HepG2 (cell line): ENCODE measurements at regions not wholly inside any gene's neighbourhood (a gene's known extent, or its start where the extent isn't known, plus 50 kb on each side); places are given as distances from the start of the nearest gene placed in this dataset.
A peak's percentile ranks its signal among the peaks of the same experiment; 100 is the strongest.

Experiments used
- AGO2 ChIP-seq: fragments of 200-400 bp; formaldehyde crosslinking; optimal IDR thresholded peaks from 2 replicates; pipeline ENCODE3; 2017; ENCODE audit warnings: mild to moderate bottlenecking, low read depth, low read length, moderate library complexity
- ATF3 ChIP-seq: sonication (generic); formaldehyde crosslinking; IDR thresholded peaks from 2 replicates; pipeline ENCODE4 v1.4.0; 2020; ENCODE audit warnings: missing genetic modification reagents
- ATF7-NPFF ChIP-seq: sonication (generic); formaldehyde crosslinking; IDR thresholded peaks from 2 replicates; pipeline ENCODE4 v1.8.1; 2023; ENCODE audit warnings: mild to moderate bottlenecking, low read depth, missing genetic modification reagents, moderate library complexity
- CEBPB ChIP-seq: IDR thresholded peaks from 2 replicates; pipeline ENCODE4 v1.6.1; 2011; ENCODE audit warnings: low read depth, low read length, improper control_type of control experiment, borderline replicate concordance
- EP300 ChIP-seq, 3 experiments: sonication (generic) in 1 of 3; formaldehyde crosslinking in 1 of 3; IDR thresholded peaks; 2 replicates each; pipeline versions ENCODE4 v1.5.1 to v1.6.1; 2011 to 2020; ENCODE audit warnings: low read depth in 2 of 3, low read length in 2 of 3, borderline replicate concordance in 1 of 3, improper control_type of control experiment in 1 of 3, mild to moderate bottlenecking in 1 of 3, missing genetic modification reagents in 1 of 3, moderate library complexity in 1 of 3
- HDAC1 ChIP-seq: sonication (generic); formaldehyde crosslinking; IDR thresholded peaks from 2 replicates; pipeline ENCODE4 v1.5.1; 2020; ENCODE audit warnings: mild to moderate bottlenecking, missing genetic modification reagents
- HNF4A ChIP-seq: sonication (generic); formaldehyde crosslinking; IDR thresholded peaks from 2 replicates; pipeline ENCODE4 v1.4.0; 2020; ENCODE audit warnings: missing genetic modification reagents
- KLF12 ChIP-seq: sonication (generic); formaldehyde crosslinking; IDR thresholded peaks from 2 replicates; pipeline ENCODE4 v1.4.0; 2020; ENCODE audit warnings: missing genetic modification reagents, borderline replicate concordance
- LRRFIP1 ChIP-seq: sonication (generic); formaldehyde crosslinking; conservative IDR thresholded peaks from 2 replicates; pipeline ENCODE4 v1.4.0; 2020; ENCODE audit warnings: missing genetic modification reagents
- MLX ChIP-seq: IDR thresholded peaks from 2 replicates; pipeline ENCODE4 v1.6.1; 2016
- POLR2AphosphoS2 ChIP-seq: IDR thresholded peaks from 2 replicates; pipeline ENCODE4 v1.6.1; 2011; ENCODE audit warnings: low read depth, low read length, improper control_type of control experiment
- SALL1 ChIP-seq: sonication (generic); formaldehyde crosslinking; IDR thresholded peaks from 2 replicates; pipeline ENCODE4 v1.8.0; 2022; ENCODE audit warnings: mild to moderate bottlenecking, missing genetic modification reagents
- THAP9 ChIP-seq: sonication (generic); formaldehyde crosslinking; IDR thresholded peaks from 2 replicates; pipeline ENCODE4; 2020; ENCODE audit warnings: missing genetic modification reagents, mild to moderate bottlenecking, borderline replicate concordance
- ZBTB44 ChIP-seq: sonication (generic); formaldehyde crosslinking; IDR thresholded peaks from 2 replicates; pipeline ENCODE4 v1.4.0; 2020; ENCODE audit warnings: missing genetic modification reagents
- ZFAT ChIP-seq: sonication (generic); formaldehyde crosslinking; conservative IDR thresholded peaks from 2 replicates; pipeline ENCODE4 v1.8.1; 2023; ENCODE audit warnings: missing genetic modification reagents, inconsistent platforms
- ZKSCAN1 ChIP-seq: fragments of 150-350 bp; IDR thresholded peaks from 2 replicates; pipeline ENCODE4 v1.6.1; 2014; ENCODE audit warnings: low read length
- ZNF160 ChIP-seq: sonication (generic); formaldehyde crosslinking; IDR thresholded peaks from 2 replicates; pipeline ENCODE4 v1.8.0; 2022; ENCODE audit warnings: mild to moderate bottlenecking, inconsistent platforms, missing genetic modification reagents
- ZNF17 ChIP-seq: sonication (generic); formaldehyde crosslinking; IDR thresholded peaks from 2 replicates; pipeline ENCODE4 v1.5.0; 2020; ENCODE audit warnings: mild to moderate bottlenecking, missing genetic modification reagents
- ZNF264 ChIP-seq: sonication (generic); formaldehyde crosslinking; IDR thresholded peaks from 2 replicates; pipeline ENCODE4 v1.4.0; 2020; ENCODE audit warnings: missing genetic modification reagents
- ZNF547 ChIP-seq: sonication (generic); formaldehyde crosslinking; IDR thresholded peaks from 2 replicates; pipeline ENCODE4 v1.5.1; 2020; ENCODE audit warnings: mild to moderate bottlenecking, missing genetic modification reagents
- ZNF577 ChIP-seq: sonication (generic); formaldehyde crosslinking; IDR thresholded peaks from 2 replicates; pipeline ENCODE4 v1.4.0; 2020; ENCODE audit warnings: mild to moderate bottlenecking, low read depth, missing genetic modification reagents, borderline replicate concordance
- ZNF589 ChIP-seq: sonication (generic); formaldehyde crosslinking; conservative IDR thresholded peaks from 2 replicates; pipeline ENCODE4 v1.8.0; 2022; ENCODE audit warnings: mild to moderate bottlenecking, moderate library complexity, missing genetic modification reagents

- TF ChIP-seq ZNF547 (CRISPR knock-in tag) (no peak), ATF7-NPFF (CRISPR knock-in tag) (no peak), ZNF264 (CRISPR knock-in tag) (no peak), HDAC1 (no peak), HNF4A (CRISPR knock-in tag) (peak; percentile 41), ZKSCAN1 (no peak), ZFAT (CRISPR knock-in tag) (no peak), MLX (CRISPR knock-in tag) (no peak), ZNF17 (no peak), ZNF160 (CRISPR knock-in tag) (no peak), THAP9 (CRISPR knock-in tag) (no peak), POLR2AphosphoS2 (no peak), AGO2 (no peak), SALL1 (CRISPR knock-in tag) (0 out of 2 replicates have a peak, but pooled peaks have one; percentile 21), ATF3 (no peak), ZNF589 (CRISPR knock-in tag) (no peak), EP300 (IDR thresholded peaks at IDR 0.05; ENCODE audit: low read depth in 2 of 2, low read length in 2 of 2) (peak in 1 of 2 experiments; percentile 29; a peak in 1 of 4 replicates), EP300 (CRISPR knock-in tag; IDR thresholded peaks at IDR 0.05; ENCODE audit: borderline replicate concordance) (no peak), KLF12 (no peak), LRRFIP1 (no peak), ZBTB44 (CRISPR knock-in tag) (no peak), ZNF577 (CRISPR knock-in tag) (no peak), CEBPB (peak; percentile 63; the same call in 1 of the 2 replicates)
These were observed 55.6 kb upstream of the TPM1 start (continued) for GRCh38 chr15:62986948-62987347.
